ENCODE measurements at regions not wholly inside any gene's neighbourhood (a gene's known extent, or its start where the extent isn't known, plus 50 kb on each side); places are given as distances from the start of the nearest gene placed in this dataset.

- 85% methylated on average over 9 of the region's 9 CpGs for WGBS
- no peaks in the 10 kb centered on the region for H3K9me3 ChIP-seq
- H3K4me1 ChIP-seq, result peaks cover 0 to 11% (median 2%) of the 10 kb centered on the region in 4 donors
- DNase-seq (ENCODE audit: extremely low spot score), result no peak
- no peaks in the 10 kb centered on the region for H3K27me3 ChIP-seq
- no peak overlapping the region for H3K4me3 ChIP-seq
- intact Hi-C loops (cut with DNase I), result no loop called here
- H3K27ac ChIP-seq (replicated peaks in 1 of 4), result peak overlapping the region in 1 of 4 donors; percentile 18
- no peaks in the 10 kb centered on the region for H3K36me3 ChIP-seq
- TF ChIP-seq CTCF (IDR thresholded peaks at IDR 0.05) (no peak), POLR2A (IDR thresholded peaks at IDR 0.05; ENCODE audit: low read depth) (no peak), EP300 (IDR thresholded peaks at IDR 0.05) (no peak), POLR2AphosphoS5 (IDR thresholded peaks at IDR 0.05) (no peak)
Observed at GRCh38 chr6:132932588-132932987, 118.2 kb downstream of the RPS12 start.

- 30% methylated on average over 8 of the region's 8 CpGs for WGBS
- no peaks in the 10 kb centered on the region for H3K36me3 ChIP-seq
- no peak overlapping the region for H3K4me3 ChIP-seq
- H3K27ac ChIP-seq (replicated peaks in 1 of 4), result no peak overlapping the region
- intact Hi-C loops (cut with DNase I), result no loop called here
- TF ChIP-seq CTCF (IDR thresholded peaks at IDR 0.05), result no peak
- TF ChIP-seq EP300 (IDR thresholded peaks at IDR 0.05), result no peak
- TF ChIP-seq POLR2AphosphoS5 (IDR thresholded peaks at IDR 0.05), result no peak
- no peak for TF ChIP-seq POLR2A (IDR thresholded peaks at IDR 0.05; ENCODE audit: low read depth)
- peaks cover 0 to 11% (median 2%) of the 10 kb centered on the region in 4 donors for H3K4me1 ChIP-seq
- no peaks in the 10 kb centered on the region for H3K9me3 ChIP-seq
- no peak for DNase-seq (ENCODE audit: extremely low spot score)
- no peaks in the 10 kb centered on the region for H3K27me3 ChIP-seq
Observed at GRCh38 chr6:132933090-132933489, 118.7 kb downstream of the RPS12 start.

- Histone ChIP-seq H3K4me3 (no peak overlapping the region), H3K27ac (replicated peaks in 1 of 4) (no peak overlapping the region), H3K36me3 (no peaks in the 10 kb centered on the region), H3K27me3 (no peaks in the 10 kb centered on the region), H3K4me1 (peaks cover 0 to 11% (median 2%) of the 10 kb centered on the region in 4 donors), H3K9me3 (no peaks in the 10 kb centered on the region)
- TF ChIP-seq EP300 (IDR thresholded peaks at IDR 0.05) (no peak), POLR2A (IDR thresholded peaks at IDR 0.05; ENCODE audit: low read depth) (no peak), CTCF (IDR thresholded peaks at IDR 0.05) (no peak), POLR2AphosphoS5 (IDR thresholded peaks at IDR 0.05) (no peak)
- 81% methylated on average over 4 of the region's 4 CpGs for WGBS
- intact Hi-C loops (cut with DNase I), result no loop called here
- no peak for DNase-seq (ENCODE audit: extremely low spot score)
Observed at GRCh38 chr6:132934496-132934895, 120.1 kb downstream of the RPS12 start.

DNA sequence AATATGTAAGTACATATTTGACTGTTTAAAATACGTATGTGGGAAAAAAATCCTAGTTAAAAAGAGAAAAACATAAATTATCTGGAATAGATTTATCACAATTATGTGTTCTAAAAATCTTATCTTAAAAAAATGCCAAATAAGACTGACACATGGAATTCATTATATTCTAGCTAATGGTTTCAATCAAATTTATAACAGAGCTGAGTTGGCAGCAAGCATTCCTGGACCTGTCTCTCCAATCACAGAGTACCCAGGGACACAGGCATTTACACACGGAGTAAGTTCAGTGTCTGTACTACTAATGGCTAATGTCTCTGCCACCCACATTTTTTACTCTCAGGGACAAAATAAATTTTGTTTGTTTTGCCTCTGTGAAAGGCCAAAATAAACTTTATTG, 122.3 kb downstream of the RPS12 start:
- H3K4me1 ChIP-seq, result peaks cover 0 to 10% (median 2%) of the 10 kb centered on the region in 4 donors
- intact Hi-C loops (cut with DNase I), result no loop called here

More for the DNA sequence above, 122.3 kb downstream of the RPS12 start:
- Histone ChIP-seq H3K36me3 (no peaks in the 10 kb centered on the region), H3K27me3 (no peaks in the 10 kb centered on the region), H3K27ac (replicated peaks in 1 of 4) (no peak overlapping the region), H3K4me3 (no peak overlapping the region), H3K9me3 (no peaks in the 10 kb centered on the region)
- WGBS, result 75% methylated on average over 2 of the region's 2 CpGs
- TF ChIP-seq POLR2AphosphoS5 (IDR thresholded peaks at IDR 0.05), result no peak
- no peak for TF ChIP-seq CTCF (IDR thresholded peaks at IDR 0.05)
- TF ChIP-seq POLR2A (IDR thresholded peaks at IDR 0.05; ENCODE audit: low read depth), result no peak
- no peak for TF ChIP-seq EP300 (IDR thresholded peaks at IDR 0.05)
- DNase-seq (ENCODE audit: extremely low spot score), result no peak

Data from esophagus muscularis mucosa (tissue), 4 donors.